OCI-LY7 (cell line): ENCODE measurements at regions not wholly inside any gene's neighbourhood (a gene's known extent, or its start where the extent isn't known, plus 50 kb on each side); places are given as distances from the start of the nearest gene placed in this dataset.

Experiments
- BruUV-seq: library from RNA; stranded (reverse); fragments of 400-500 nt; replicated peaks from 2 replicates; lab custom pipeline; 2021; lab: Mats Ljungman, UMichigan
- CTCF ChIA-PET: fragments of 300-600 bp; sonication (Branson Sonifier 250); formaldehyde crosslinking; loops from one replicate; lab custom pipeline; 2022; ENCODE audit warnings: antibody characterized with exemption; ENCODE audit not compliant: unreplicated experiment; lab: Charles Lee
- POLR2A ChIA-PET: fragments of 300-600 bp; sonication (Branson Sonifier 250); formaldehyde crosslinking; loops from one replicate; lab custom pipeline; 2022; ENCODE audit warnings: antibody characterized with exemption; lab: Charles Lee
- DNase-seq: peaks from one replicate; pipeline ENCODE4 v3.0.0-alpha.2; 2015; ENCODE audit warnings: low spot score
- H2AFZ ChIP-seq: fragments of 200-600 bp; sonication (generic), shearing (Covaris generic); 2 replicates; pipeline ENCODE4 v1.6.1; 2014; ENCODE audit warnings: mild to moderate bottlenecking, antibody characterized with exemption, low read length, moderate library complexity
- H3K27ac ChIP-seq: fragments of 200-600 bp; sonication (generic); 2 replicates; pipeline ENCODE4 v1.5.1; 2014; ENCODE audit warnings: mixed run types, low read depth, mild to moderate bottlenecking, moderate library complexity, low read length, inconsistent platforms; ENCODE audit not compliant: poor library complexity, severe bottlenecking
- H3K36me3 ChIP-seq: fragments of 200-600 bp; sonication (generic); 2 replicates; pipeline ENCODE4 v1.6.1; 2014; ENCODE audit warnings: mild to moderate bottlenecking, antibody characterized with exemption, low read length, moderate library complexity, mixed read lengths; ENCODE audit not compliant: insufficient read depth
- H3K4me1 ChIP-seq: fragments of 200-600 bp; sonication (generic); 2 replicates; pipeline ENCODE4 v1.5.1; 2014; ENCODE audit warnings: mild to moderate bottlenecking, low read length; ENCODE audit not compliant: insufficient read depth, poor library complexity, severe bottlenecking
- H3K4me2 ChIP-seq: fragments of 200-600 bp; sonication (generic); 2 replicates; pipeline ENCODE4 v1.6.1; 2014; ENCODE audit warnings: mild to moderate bottlenecking, low read length
- H3K4me3 ChIP-seq: fragments of 200-600 bp; sonication (generic); 2 replicates; pipeline ENCODE4 v1.5.1; 2014; ENCODE audit warnings: mild to moderate bottlenecking, low read depth, low read length; ENCODE audit not compliant: poor library complexity, severe bottlenecking
- H3K79me2 ChIP-seq: fragments of 200-600 bp; sonication (generic); 2 replicates; pipeline ENCODE4 v1.6.1; 2016; ENCODE audit warnings: low read depth, mild to moderate bottlenecking, low read length, moderate library complexity, mixed read lengths; ENCODE audit not compliant: insufficient read depth
- H3K9me2 ChIP-seq: fragments of 200-600 bp; sonication (generic); 2 replicates; pipeline ENCODE4 v1.6.1; 2016; ENCODE audit warnings: mild to moderate bottlenecking, low read length, mixed read lengths; ENCODE audit not compliant: insufficient read depth
- H3K9me3 ChIP-seq: fragments of 200-600 bp; sonication (generic); 2 replicates; pipeline ENCODE4 v1.6.1; 2014; ENCODE audit warnings: mild to moderate bottlenecking, mixed run types, low read length, mixed read lengths
- H4K20me1 ChIP-seq: fragments of 200-600 bp; sonication (generic); 2 replicates; pipeline ENCODE4 v1.6.1; 2014; ENCODE audit warnings: mild to moderate bottlenecking, antibody characterized with exemption, low read length, moderate library complexity, mixed read lengths; ENCODE audit not compliant: insufficient read depth
- EZH2phosphoT487 ChIP-seq: fragments of 200-600 bp; sonication (generic); IDR thresholded peaks from 2 replicates; pipeline ENCODE4 v1.6.1; 2018; ENCODE audit warnings: low read depth, borderline replicate concordance, mild to moderate bottlenecking, mixed run types, antibody characterized with exemption, low read length, moderate library complexity, mixed read lengths
- intact Hi-C: fragments of 100-400 bp; cut with micrococcal nuclease; formaldehyde crosslinking; loops from one replicate; pipeline ENCODE4 v1.10.0; 2022; ENCODE audit not compliant: unreplicated experiment
- TF ChIP-seq, protein P1 (sequence below): fragments of 200-600 bp; sonication (generic); conservative IDR thresholded peaks from 2 replicates; pipeline ENCODE4 v1.5.1; 2014; ENCODE audit warnings: mild to moderate bottlenecking, antibody characterized with exemption, low read length, moderate library complexity, mixed read lengths

- Histone ChIP-seq H3K36me3 (no peaks in the 10 kb centered on the region), H2AFZ (no peak overlapping the region), H3K4me3 (no peak overlapping the region), H3K27ac (no peak overlapping the region), H3K9me3 (no peaks in the 10 kb centered on the region), H3K4me2 (no peak overlapping the region), H3K9me2 (no peaks in the 10 kb centered on the region), H3K4me1 (no peaks in the 10 kb centered on the region), H3K79me2 (no peaks in the 10 kb centered on the region), H4K20me1 (no peaks in the 10 kb centered on the region)
- intact Hi-C loops = no loop called here
- TF ChIP-seq, protein P1, sequence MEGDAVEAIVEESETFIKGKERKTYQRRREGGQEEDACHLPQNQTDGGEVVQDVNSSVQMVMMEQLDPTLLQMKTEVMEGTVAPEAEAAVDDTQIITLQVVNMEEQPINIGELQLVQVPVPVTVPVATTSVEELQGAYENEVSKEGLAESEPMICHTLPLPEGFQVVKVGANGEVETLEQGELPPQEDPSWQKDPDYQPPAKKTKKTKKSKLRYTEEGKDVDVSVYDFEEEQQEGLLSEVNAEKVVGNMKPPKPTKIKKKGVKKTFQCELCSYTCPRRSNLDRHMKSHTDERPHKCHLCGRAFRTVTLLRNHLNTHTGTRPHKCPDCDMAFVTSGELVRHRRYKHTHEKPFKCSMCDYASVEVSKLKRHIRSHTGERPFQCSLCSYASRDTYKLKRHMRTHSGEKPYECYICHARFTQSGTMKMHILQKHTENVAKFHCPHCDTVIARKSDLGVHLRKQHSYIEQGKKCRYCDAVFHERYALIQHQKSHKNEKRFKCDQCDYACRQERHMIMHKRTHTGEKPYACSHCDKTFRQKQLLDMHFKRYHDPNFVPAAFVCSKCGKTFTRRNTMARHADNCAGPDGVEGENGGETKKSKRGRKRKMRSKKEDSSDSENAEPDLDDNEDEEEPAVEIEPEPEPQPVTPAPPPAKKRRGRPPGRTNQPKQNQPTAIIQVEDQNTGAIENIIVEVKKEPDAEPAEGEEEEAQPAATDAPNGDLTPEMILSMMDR = no peak
- no peak for TF ChIP-seq EZH2phosphoT487
- ChIA-PET CTCF (no interaction called here), POLR2A (no interaction called here)
- DNase-seq = no peak
- no TSS peak for BruUV-seq
Observed at GRCh38 chr11:116532066-116532465, 240.7 kb downstream of the BUD13 start.

DNA sequence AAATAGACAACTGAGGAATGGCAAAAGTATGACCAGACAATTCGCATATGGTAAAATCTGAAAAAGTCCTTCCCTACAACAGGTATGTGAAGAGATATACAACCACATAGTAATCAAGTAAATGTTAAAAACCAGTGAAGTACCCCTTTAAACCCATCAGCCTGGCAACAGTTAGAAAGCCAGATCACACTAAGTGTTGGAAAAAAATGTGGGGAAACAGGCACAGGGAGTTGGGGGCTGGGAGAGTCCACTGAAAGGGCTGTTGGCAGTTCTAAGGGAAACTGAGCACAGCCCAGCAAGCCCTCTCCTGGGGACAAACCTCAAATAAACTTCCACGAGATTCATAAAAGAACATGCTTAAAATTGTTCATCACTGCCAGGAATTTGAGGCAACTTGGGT is 242.1 kb downstream of the BUD13 start:
- H4K20me1 ChIP-seq = no peaks in the 10 kb centered on the region
- H3K36me3 ChIP-seq = no peaks in the 10 kb centered on the region
- ChIA-PET POLR2A (no interaction called here), CTCF (no interaction called here)
- H3K4me1 ChIP-seq = no peaks in the 10 kb centered on the region
- no peaks in the 10 kb centered on the region for H3K9me3 ChIP-seq
- H3K27ac ChIP-seq = no peak overlapping the region
- no peak overlapping the region for H3K4me2 ChIP-seq
- no TSS peak for BruUV-seq
- no peaks in the 10 kb centered on the region for H3K9me2 ChIP-seq
- H3K79me2 ChIP-seq = no peaks in the 10 kb centered on the region
- H2AFZ ChIP-seq = no peak overlapping the region
- DNase-seq = no peak
- H3K4me3 ChIP-seq = no peak overlapping the region
- no peak for TF ChIP-seq EZH2phosphoT487
- TF ChIP-seq, protein P1 = no peak
- intact Hi-C loops = no loop called here

GRCh38 chr11:116529271-116529670 is 243.5 kb downstream of the BUD13 start:
- Histone ChIP-seq H3K9me3 (no peaks in the 10 kb centered on the region), H3K4me3 (no peak overlapping the region), H3K4me2 (no peak overlapping the region), H2AFZ (no peak overlapping the region), H3K4me1 (no peaks in the 10 kb centered on the region), H3K79me2 (no peaks in the 10 kb centered on the region), H3K9me2 (no peaks in the 10 kb centered on the region), H4K20me1 (no peaks in the 10 kb centered on the region), H3K36me3 (no peaks in the 10 kb centered on the region), H3K27ac (no peak overlapping the region)
- no TSS peak for BruUV-seq
- CTCF ChIA-PET = no interaction called here
- POLR2A ChIA-PET = interaction anchor here (0.7 to 1.1 kb wide), 2 partner anchors 15 to 506 kb away, joined by 3 read pairs; no protein-coding TSS in a partner anchor
- DNase-seq = no peak
- intact Hi-C loops = no loop called here
- no peak for TF ChIP-seq EZH2phosphoT487
- TF ChIP-seq, protein P1 = no peak
